ENCODE measurements at regions not wholly inside any gene's neighbourhood (a gene's known extent, or its start where the extent isn't known, plus 50 kb on each side); places are given as distances from the start of the nearest gene placed in this dataset.

DNA sequence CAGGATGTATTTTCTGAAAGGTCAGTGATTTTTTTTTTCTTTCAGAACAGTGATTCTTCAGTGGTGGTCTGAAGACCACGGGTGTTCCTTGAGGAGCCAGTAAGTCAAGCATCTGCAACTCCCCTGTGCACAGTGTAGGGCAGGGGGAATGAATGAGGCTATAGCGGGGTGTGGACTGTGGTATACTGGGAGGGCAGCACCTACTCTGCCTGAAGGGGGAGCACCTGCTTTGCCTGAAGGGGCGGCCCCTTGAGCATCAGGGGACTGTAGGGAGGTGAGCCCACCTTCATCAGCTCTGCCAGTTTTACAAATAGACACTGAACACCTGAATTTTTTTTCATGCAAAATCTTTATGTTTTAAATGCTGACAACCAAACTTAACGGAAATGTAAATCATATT, 77.5 kb upstream of the RIPOR2 start:
- Histone ChIP-seq H3K36me3 (ENCODE audit: control insufficient read depth in 4 of 4, insufficient read depth in 3 of 4, low read depth in 1 of 4, low read length in 3 of 4) (no peaks in the 10 kb centered on the region), H3K27me3 (ENCODE audit: control insufficient read depth in 4 of 4, insufficient read depth in 4 of 4, low read length in 3 of 4) (peaks cover 0 to 2% (median 0%) of the 10 kb centered on the region in 4 donors), H3K27ac (ENCODE audit: low read depth in 1 of 2, low read length in 2 of 2) (no peak overlapping the region), H3K9ac (ENCODE audit: low read depth in 1 of 2, low read length in 2 of 2) (no peak overlapping the region), H3K4me1 (ENCODE audit: control insufficient read depth in 4 of 4, insufficient read depth in 4 of 4, low read length in 3 of 4) (peaks cover 0 to 2% (median 0%) of the 10 kb centered on the region in 4 donors), H3K9me3 (ENCODE audit: control insufficient read depth in 4 of 4, low read length in 3 of 4) (no peaks in the 10 kb centered on the region), H3K4me3 (ENCODE audit: low read depth in 1 of 3, low read length in 3 of 3) (no peak overlapping the region)
- WGBS: 80% methylated on average over 4 of the region's 4 CpGs
- TF ChIP-seq FOXA1 (IDR thresholded peaks at IDR 0.05) (no peak), EGR1 (IDR thresholded peaks at IDR 0.05; ENCODE audit: low read depth in 2 of 2) (no peak), RXRA (IDR thresholded peaks at IDR 0.05) (no peak), HNF4A (conservative IDR thresholded peaks at IDR 0.05) (no peak), TAF1 (conservative IDR thresholded peaks at IDR 0.05) (no peak), RAD21 (IDR thresholded peaks at IDR 0.05) (no peak), SP1 (IDR thresholded peaks at IDR 0.05) (no peak), JUND (IDR thresholded peaks at IDR 0.05) (no peak), GABPA (IDR thresholded peaks at IDR 0.05 in 1 of 2, conservative IDR thresholded peaks at IDR 0.05 in 1 of 2) (no peak), HNF4G (IDR thresholded peaks at IDR 0.05) (no peak), YY1 (IDR thresholded peaks at IDR 0.05) (no peak)
- TF ChIP-seq, protein P1, sequence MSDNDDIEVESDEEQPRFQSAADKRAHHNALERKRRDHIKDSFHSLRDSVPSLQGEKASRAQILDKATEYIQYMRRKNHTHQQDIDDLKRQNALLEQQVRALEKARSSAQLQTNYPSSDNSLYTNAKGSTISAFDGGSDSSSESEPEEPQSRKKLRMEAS (IDR thresholded peaks at IDR 0.05): no peak
- TF ChIP-seq, protein P2, sequence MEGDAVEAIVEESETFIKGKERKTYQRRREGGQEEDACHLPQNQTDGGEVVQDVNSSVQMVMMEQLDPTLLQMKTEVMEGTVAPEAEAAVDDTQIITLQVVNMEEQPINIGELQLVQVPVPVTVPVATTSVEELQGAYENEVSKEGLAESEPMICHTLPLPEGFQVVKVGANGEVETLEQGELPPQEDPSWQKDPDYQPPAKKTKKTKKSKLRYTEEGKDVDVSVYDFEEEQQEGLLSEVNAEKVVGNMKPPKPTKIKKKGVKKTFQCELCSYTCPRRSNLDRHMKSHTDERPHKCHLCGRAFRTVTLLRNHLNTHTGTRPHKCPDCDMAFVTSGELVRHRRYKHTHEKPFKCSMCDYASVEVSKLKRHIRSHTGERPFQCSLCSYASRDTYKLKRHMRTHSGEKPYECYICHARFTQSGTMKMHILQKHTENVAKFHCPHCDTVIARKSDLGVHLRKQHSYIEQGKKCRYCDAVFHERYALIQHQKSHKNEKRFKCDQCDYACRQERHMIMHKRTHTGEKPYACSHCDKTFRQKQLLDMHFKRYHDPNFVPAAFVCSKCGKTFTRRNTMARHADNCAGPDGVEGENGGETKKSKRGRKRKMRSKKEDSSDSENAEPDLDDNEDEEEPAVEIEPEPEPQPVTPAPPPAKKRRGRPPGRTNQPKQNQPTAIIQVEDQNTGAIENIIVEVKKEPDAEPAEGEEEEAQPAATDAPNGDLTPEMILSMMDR (IDR thresholded peaks at IDR 0.05; ENCODE audit: low read depth, low read length, missing input control): no peak
- TF ChIP-seq, protein P3, sequence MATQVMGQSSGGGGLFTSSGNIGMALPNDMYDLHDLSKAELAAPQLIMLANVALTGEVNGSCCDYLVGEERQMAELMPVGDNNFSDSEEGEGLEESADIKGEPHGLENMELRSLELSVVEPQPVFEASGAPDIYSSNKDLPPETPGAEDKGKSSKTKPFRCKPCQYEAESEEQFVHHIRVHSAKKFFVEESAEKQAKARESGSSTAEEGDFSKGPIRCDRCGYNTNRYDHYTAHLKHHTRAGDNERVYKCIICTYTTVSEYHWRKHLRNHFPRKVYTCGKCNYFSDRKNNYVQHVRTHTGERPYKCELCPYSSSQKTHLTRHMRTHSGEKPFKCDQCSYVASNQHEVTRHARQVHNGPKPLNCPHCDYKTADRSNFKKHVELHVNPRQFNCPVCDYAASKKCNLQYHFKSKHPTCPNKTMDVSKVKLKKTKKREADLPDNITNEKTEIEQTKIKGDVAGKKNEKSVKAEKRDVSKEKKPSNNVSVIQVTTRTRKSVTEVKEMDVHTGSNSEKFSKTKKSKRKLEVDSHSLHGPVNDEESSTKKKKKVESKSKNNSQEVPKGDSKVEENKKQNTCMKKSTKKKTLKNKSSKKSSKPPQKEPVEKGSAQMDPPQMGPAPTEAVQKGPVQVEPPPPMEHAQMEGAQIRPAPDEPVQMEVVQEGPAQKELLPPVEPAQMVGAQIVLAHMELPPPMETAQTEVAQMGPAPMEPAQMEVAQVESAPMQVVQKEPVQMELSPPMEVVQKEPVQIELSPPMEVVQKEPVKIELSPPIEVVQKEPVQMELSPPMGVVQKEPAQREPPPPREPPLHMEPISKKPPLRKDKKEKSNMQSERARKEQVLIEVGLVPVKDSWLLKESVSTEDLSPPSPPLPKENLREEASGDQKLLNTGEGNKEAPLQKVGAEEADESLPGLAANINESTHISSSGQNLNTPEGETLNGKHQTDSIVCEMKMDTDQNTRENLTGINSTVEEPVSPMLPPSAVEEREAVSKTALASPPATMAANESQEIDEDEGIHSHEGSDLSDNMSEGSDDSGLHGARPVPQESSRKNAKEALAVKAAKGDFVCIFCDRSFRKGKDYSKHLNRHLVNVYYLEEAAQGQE (IDR thresholded peaks at IDR 0.05): no peak
- TF ChIP-seq, protein P4, sequence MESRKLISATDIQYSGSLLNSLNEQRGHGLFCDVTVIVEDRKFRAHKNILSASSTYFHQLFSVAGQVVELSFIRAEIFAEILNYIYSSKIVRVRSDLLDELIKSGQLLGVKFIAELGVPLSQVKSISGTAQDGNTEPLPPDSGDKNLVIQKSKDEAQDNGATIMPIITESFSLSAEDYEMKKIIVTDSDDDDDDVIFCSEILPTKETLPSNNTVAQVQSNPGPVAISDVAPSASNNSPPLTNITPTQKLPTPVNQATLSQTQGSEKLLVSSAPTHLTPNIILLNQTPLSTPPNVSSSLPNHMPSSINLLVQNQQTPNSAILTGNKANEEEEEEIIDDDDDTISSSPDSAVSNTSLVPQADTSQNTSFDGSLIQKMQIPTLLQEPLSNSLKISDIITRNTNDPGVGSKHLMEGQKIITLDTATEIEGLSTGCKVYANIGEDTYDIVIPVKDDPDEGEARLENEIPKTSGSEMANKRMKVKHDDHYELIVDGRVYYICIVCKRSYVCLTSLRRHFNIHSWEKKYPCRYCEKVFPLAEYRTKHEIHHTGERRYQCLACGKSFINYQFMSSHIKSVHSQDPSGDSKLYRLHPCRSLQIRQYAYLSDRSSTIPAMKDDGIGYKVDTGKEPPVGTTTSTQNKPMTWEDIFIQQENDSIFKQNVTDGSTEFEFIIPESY (IDR thresholded peaks at IDR 0.05): no peak
- DNase-seq (ENCODE audit: low spot score): no peak

DNA sequence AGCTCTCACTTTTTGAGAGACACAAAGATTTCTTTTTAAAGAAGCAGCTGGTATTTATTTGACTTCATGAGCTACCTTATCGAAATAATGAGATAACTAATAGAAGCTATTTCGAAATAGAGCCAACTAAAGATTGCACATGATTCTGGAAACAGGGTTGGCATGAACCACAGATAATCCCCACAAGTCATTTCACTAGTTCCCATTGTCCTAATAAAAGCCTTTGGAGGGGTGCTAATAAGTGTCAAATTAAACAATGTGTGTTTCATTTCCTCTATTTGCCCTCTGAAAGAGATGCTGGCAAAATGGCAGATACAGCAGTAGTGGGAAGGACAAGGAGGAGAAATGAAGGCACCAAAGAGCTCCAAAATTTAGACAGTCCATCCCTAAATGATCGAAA, 78.6 kb upstream of the RIPOR2 start:
- Histone ChIP-seq H3K4me1 (ENCODE audit: control insufficient read depth in 4 of 4, insufficient read depth in 4 of 4, low read length in 3 of 4) (peaks cover 0 to 2% (median 0%) of the 10 kb centered on the region in 4 donors), H3K27me3 (ENCODE audit: control insufficient read depth in 4 of 4, insufficient read depth in 4 of 4, low read length in 3 of 4) (peaks cover 0 to 2% (median 0%) of the 10 kb centered on the region in 4 donors), H3K27ac (ENCODE audit: low read depth in 1 of 2, low read length in 2 of 2) (no peak overlapping the region), H3K36me3 (ENCODE audit: control insufficient read depth in 4 of 4, insufficient read depth in 3 of 4, low read depth in 1 of 4, low read length in 3 of 4) (no peaks in the 10 kb centered on the region), H3K9ac (ENCODE audit: low read depth in 1 of 2, low read length in 2 of 2) (no peak overlapping the region), H3K9me3 (ENCODE audit: control insufficient read depth in 4 of 4, low read length in 3 of 4) (no peaks in the 10 kb centered on the region), H3K4me3 (ENCODE audit: low read depth in 1 of 3, low read length in 3 of 3) (no peak overlapping the region)
- DNase-seq (ENCODE audit: low spot score): no peak
- WGBS: 70% methylated on average over 3 of the region's 3 CpGs
- TF ChIP-seq YY1 (IDR thresholded peaks at IDR 0.05): no peak
- no peak for TF ChIP-seq TAF1 (conservative IDR thresholded peaks at IDR 0.05)
- no peak for TF ChIP-seq EGR1 (IDR thresholded peaks at IDR 0.05; ENCODE audit: low read depth in 2 of 2)
- no peak for TF ChIP-seq RXRA (IDR thresholded peaks at IDR 0.05)
- TF ChIP-seq SP1 (IDR thresholded peaks at IDR 0.05): no peak
- TF ChIP-seq RAD21 (IDR thresholded peaks at IDR 0.05): no peak
- TF ChIP-seq, protein P5, sequence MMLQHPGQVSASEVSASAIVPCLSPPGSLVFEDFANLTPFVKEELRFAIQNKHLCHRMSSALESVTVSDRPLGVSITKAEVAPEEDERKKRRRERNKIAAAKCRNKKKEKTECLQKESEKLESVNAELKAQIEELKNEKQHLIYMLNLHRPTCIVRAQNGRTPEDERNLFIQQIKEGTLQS (IDR thresholded peaks at IDR 0.05): no peak
- TF ChIP-seq, protein P1 (IDR thresholded peaks at IDR 0.05): no peak
- no peak for TF ChIP-seq FOXA1 (IDR thresholded peaks at IDR 0.05)
- TF ChIP-seq NR2F2 (IDR thresholded peaks at IDR 0.05): no peak
- TF ChIP-seq JUND (IDR thresholded peaks at IDR 0.05): no peak
- TF ChIP-seq HNF4A (conservative IDR thresholded peaks at IDR 0.05): no peak
- TF ChIP-seq, protein P3 (IDR thresholded peaks at IDR 0.05): no peak
- TF ChIP-seq, protein P2 (IDR thresholded peaks at IDR 0.05; ENCODE audit: low read depth, low read length, missing input control): no peak

Measured in liver (tissue), 8 donors.